H9 (cell line): ENCODE measurements at regions not wholly inside any gene's neighbourhood (a gene's known extent, or its start where the extent isn't known, plus 50 kb on each side); places are given as distances from the start of the nearest gene placed in this dataset.

Experiments
- DNase-seq: peaks from one replicate; pipeline ENCODE4 v3.0.0-alpha.2; 2017
- H2AFZ ChIP-seq: one replicate; pipeline ENCODE4 v1.6.1; 2013; ENCODE audit warnings: mild to moderate bottlenecking, low read length, control low read depth, moderate library complexity
- H2AK5ac ChIP-seq: 2 replicates; pipeline ENCODE4 v1.6.1; 2013; ENCODE audit warnings: low read length, control low read depth, mixed read lengths; ENCODE audit not compliant: insufficient read length
- H2BK120ac ChIP-seq: one replicate; pipeline ENCODE4 v1.6.1; 2013; ENCODE audit warnings: low read depth, mild to moderate bottlenecking, low read length, control low read depth, inconsistent platforms; ENCODE audit not compliant: poor library complexity, severe bottlenecking
- H2BK12ac ChIP-seq: 2 replicates; pipeline ENCODE4 v1.6.1; 2013; ENCODE audit warnings: low read length, control low read depth, mixed read lengths, low read depth; ENCODE audit not compliant: insufficient read length
- H2BK15ac ChIP-seq: 2 replicates; pipeline ENCODE4 v1.6.1; 2013; ENCODE audit warnings: low read depth, low read length, control low read depth
- H2BK20ac ChIP-seq: one replicate; pipeline ENCODE4 v1.6.1; 2013; ENCODE audit warnings: low read depth, mild to moderate bottlenecking, low read length, control low read depth, inconsistent platforms; ENCODE audit not compliant: poor library complexity, severe bottlenecking
- H2BK5ac ChIP-seq: 2 replicates; pipeline ENCODE4 v1.6.1; 2013; ENCODE audit warnings: low read length, control low read depth, mixed read lengths; ENCODE audit not compliant: insufficient read length
- H3K14ac ChIP-seq: 2 replicates; pipeline ENCODE4 v1.6.1; 2013; ENCODE audit warnings: low read length, control low read depth; ENCODE audit not compliant: insufficient read depth
- H3K18ac ChIP-seq: 2 replicates; pipeline ENCODE4 v1.6.1; 2013; ENCODE audit warnings: low read depth, mild to moderate bottlenecking, mixed read lengths, low read length, control low read depth; ENCODE audit not compliant: insufficient read length
- H3K23ac ChIP-seq: 2 replicates; pipeline ENCODE4 v1.6.1; 2013; ENCODE audit warnings: low read length, control low read depth, mixed read lengths, low read depth; ENCODE audit not compliant: insufficient read length
- H3K23me2 ChIP-seq: 2 replicates; pipeline ENCODE4 v1.6.1; 2013; ENCODE audit warnings: low read depth, mild to moderate bottlenecking, mixed read lengths, low read length, control low read depth; ENCODE audit not compliant: insufficient read length, poor library complexity, severe bottlenecking
- H3K27ac ChIP-seq: 2 replicates; pipeline ENCODE4 v1.5.1; 2013; ENCODE audit warnings: low read length, control low read depth, mixed read lengths, low read depth; ENCODE audit not compliant: insufficient read length
- H3K27me3 ChIP-seq: 2 replicates; pipeline ENCODE4 v1.6.1; 2013; ENCODE audit warnings: low read length, control low read depth, inconsistent platforms; ENCODE audit not compliant: insufficient read depth
- H3K4ac ChIP-seq: 2 replicates; pipeline ENCODE4 v1.6.1; 2013; ENCODE audit warnings: low read depth, mild to moderate bottlenecking, control low read depth, inconsistent platforms, low read length, moderate library complexity
- H3K4me1 ChIP-seq: 2 replicates; pipeline ENCODE4 v1.6.1; 2013; ENCODE audit warnings: low read length, control low read depth, inconsistent platforms; ENCODE audit not compliant: insufficient read depth
- H3K4me2 ChIP-seq: 2 replicates; pipeline ENCODE4 v1.6.1; 2013; ENCODE audit warnings: low read length, control low read depth, mixed read lengths; ENCODE audit not compliant: insufficient read length, insufficient read depth
- H3K56ac ChIP-seq: 2 replicates; pipeline ENCODE4 v1.6.1; 2013; ENCODE audit warnings: low read depth, mild to moderate bottlenecking, mixed read lengths, low read length, control low read depth; ENCODE audit not compliant: insufficient read length
- H3K79me1 ChIP-seq: 2 replicates; pipeline ENCODE4 v1.6.1; 2013; ENCODE audit warnings: low read depth, mild to moderate bottlenecking, moderate library complexity, low read length, control low read depth, inconsistent platforms; ENCODE audit not compliant: insufficient read depth, poor library complexity, severe bottlenecking
- H3K79me2 ChIP-seq: 2 replicates; pipeline ENCODE4 v1.6.1; 2013; ENCODE audit warnings: low read length, control low read depth, inconsistent platforms; ENCODE audit not compliant: insufficient read depth
- H3K9ac ChIP-seq: 2 replicates; pipeline ENCODE4 v1.6.1; 2013; ENCODE audit warnings: low read length, control low read depth, mixed read lengths; ENCODE audit not compliant: insufficient read length; ENCODE audit errors: extremely low read depth
- H3K9me3 ChIP-seq: one replicate; pipeline ENCODE4 v1.6.1; 2013; ENCODE audit warnings: low read depth, low read length, inconsistent platforms; ENCODE audit not compliant: control insufficient read depth
- H3T11ph ChIP-seq: one replicate; pipeline ENCODE4 v1.6.1; 2013; ENCODE audit warnings: mild to moderate bottlenecking, low read length, control low read depth, inconsistent platforms
- H4K20me1 ChIP-seq: one replicate; pipeline ENCODE4 v1.6.1; 2013; ENCODE audit not compliant: control insufficient read depth, insufficient read length, insufficient read depth
- H4K5ac ChIP-seq: 2 replicates; pipeline ENCODE4 v1.6.1; 2013; ENCODE audit warnings: low read depth, mild to moderate bottlenecking, mixed read lengths, low read length, control low read depth; ENCODE audit not compliant: insufficient read length
- H4K8ac ChIP-seq: replicated peaks from 2 replicates; pipeline ENCODE4 v1.6.1; 2013; ENCODE audit warnings: low read length, control low read depth, mixed read lengths, low read depth; ENCODE audit not compliant: insufficient read length
- H4K91ac ChIP-seq: 2 replicates; pipeline ENCODE4 v1.6.1; 2013; ENCODE audit warnings: low read depth, mild to moderate bottlenecking, moderate library complexity, mixed read lengths, low read length, control low read depth; ENCODE audit not compliant: insufficient read length
- H3K27ac Mint-ChIP-seq, 3 experiments: 2 replicates in 2 of 3; 3 replicates in 1 of 3; pipeline ENCODE4 v1.8.0; 2020 to 2021; ENCODE audit warnings: mixed read lengths in 3 of 3, mild to moderate bottlenecking in 1 of 3, moderate library complexity in 1 of 3
- H3K27me3 Mint-ChIP-seq: 2 replicates; pipeline ENCODE4 v1.8.0; 2021; ENCODE audit warnings: low read depth, mild to moderate bottlenecking, moderate library complexity, mixed read lengths
- H3K36me3 Mint-ChIP-seq, 3 experiments: 2 replicates in 2 of 3; 3 replicates in 1 of 3; pipeline ENCODE4 v1.8.0; 2020 to 2021; ENCODE audit warnings: low read depth in 3 of 3, mixed read lengths in 3 of 3; ENCODE audit not compliant: insufficient read depth in 1 of 3
- H3K4me1 Mint-ChIP-seq, 2 experiments: 2 replicates each; pipeline ENCODE4 v1.8.0; 2020; ENCODE audit warnings: mixed read lengths in 2 of 2
- H3K4me3 Mint-ChIP-seq, 2 experiments: 2 replicates in 1 of 2; 3 replicates in 1 of 2; pipeline ENCODE4 v1.8.0; 2020 to 2021; ENCODE audit warnings: mild to moderate bottlenecking in 2 of 2, mixed read lengths in 2 of 2, moderate library complexity in 1 of 2
- H3K9me3 Mint-ChIP-seq, 2 experiments: 2 replicates in 1 of 2; 3 replicates in 1 of 2; pipeline ENCODE4 v1.8.0; 2020; ENCODE audit warnings: mild to moderate bottlenecking in 2 of 2, mixed read lengths in 2 of 2, moderate library complexity in 1 of 2
- CTCF ChIP-seq: fragments of 200-600 bp; sonication (generic); conservative IDR thresholded peaks from 3 replicates; pipeline ENCODE4 v1.8.0; 2021; ENCODE audit warnings: antibody characterized with exemption, mild to moderate bottlenecking
- WGBS: extraction: QIAGEN DNeasy Blood & Tissue Kit; methylation state at CpG from one replicate; pipeline ENCODE4 v1.1.7; 2013; ENCODE audit warnings: missing lambda C conversion rate, low lambda C conversion rate, mixed read lengths; ENCODE audit not compliant: insufficient read length; ENCODE audit errors: extremely low coverage; 5-methylcytosine and 5-hydroxymethylcytosine counted together

- Histone ChIP-seq H3K56ac (no peak overlapping the region), H3K4me1 (no peaks in the 10 kb centered on the region; the same call in 1 of the 2 replicates), H4K91ac (no peak overlapping the region), H2BK12ac (no peak overlapping the region), H4K20me1 (no peaks in the 10 kb centered on the region), H3K79me2 (no peaks in the 10 kb centered on the region), H3K9me3 (no peaks in the 10 kb centered on the region), H2BK5ac (no peak overlapping the region), H3T11ph (no peak overlapping the region), H3K4me2 (no peak overlapping the region), H2BK15ac (no peak overlapping the region), H3K4ac (no peak overlapping the region), H3K79me1 (no peaks in the 10 kb centered on the region), H2AFZ (peak overlapping the region; percentile 90), H3K27me3 (no peaks in the 10 kb centered on the region), H3K27ac (no peak overlapping the region), H2BK20ac (no peak overlapping the region), H2BK120ac (no peak overlapping the region), H3K9ac (no peak overlapping the region), H2AK5ac (no peak overlapping the region), H4K5ac (no peak overlapping the region), H3K18ac (no peak overlapping the region), H3K23ac (no peak overlapping the region), H3K14ac (no peak overlapping the region), H4K8ac (no peak overlapping the region), H3K23me2 (no peaks in the 10 kb centered on the region)
- TF ChIP-seq CTCF, result peak; percentile 59; the same call in 2 of the 3 replicates
- DNase-seq, result peak; percentile 42
- Mint-ChIP-seq H3K27ac (peak overlapping the region in 1 of 3 experiments; percentile 77; a peak in 2 of 7 replicates), H3K36me3 (no peaks in the 10 kb centered on the region; a peak in 1 of 7 replicates), H3K4me3 (no peak overlapping the region), H3K27me3 (no peaks in the 10 kb centered on the region; the same call in 1 of the 2 replicates), H3K9me3 (peaks cover 0 to 2% of the 10 kb centered on the region in 2 experiments; a peak in 4 of 5 replicates), H3K4me1 (peaks cover 3 to 5% of the 10 kb centered on the region in 2 experiments)
- WGBS, result no CpG with 5 or more reads among the region's 3 CpGs
These were observed 82.1 kb downstream of the RFPL4B start for GRCh38 chr6:112429226-112429625.
